ENCODE measurements at regions not wholly inside any gene's neighbourhood (a gene's known extent, or its start where the extent isn't known, plus 50 kb on each side); places are given as distances from the start of the nearest gene placed in this dataset.

- no peak overlapping the region for H3K27ac ChIP-seq (ENCODE audit: low read depth, low read length)
- no peak overlapping the region for H2BK15ac ChIP-seq (ENCODE audit: low read length)
- H3K23me2 ChIP-seq (ENCODE audit: low read depth, low read length): no peaks in the 10 kb centered on the region; the same call in 1 of the 2 replicates
- H3K79me2 ChIP-seq (ENCODE audit: control insufficient read depth in 1 of 2, insufficient read depth in 2 of 2, low read length in 2 of 2): no peaks in the 10 kb centered on the region
- FAIRE-seq: no peak
- H4K20me1 ChIP-seq (replicated peaks in 1 of 2; ENCODE audit: control insufficient read depth in 1 of 2, insufficient read depth in 2 of 2, low read length in 2 of 2): no peaks in the 10 kb centered on the region
- no peak overlapping the region for H2BK120ac ChIP-seq (replicated peaks; ENCODE audit: low read depth, low read length)
- H3K23ac ChIP-seq (ENCODE audit: insufficient read length): no peak overlapping the region
- no peak for TF ChIP-seq NRF1 (IDR thresholded peaks at IDR 0.05; ENCODE audit: low read depth, low read length)
- no peak for TF ChIP-seq EZH2 (IDR thresholded peaks at IDR 0.05; ENCODE audit: low read depth, low read length, severe bottlenecking)
- TF ChIP-seq CEBPB (IDR thresholded peaks at IDR 0.05; ENCODE audit: low read depth, low read length): no peak
- no peak for TF ChIP-seq POLR2AphosphoS5 (IDR thresholded peaks at IDR 0.05; ENCODE audit: low read depth, low read length)
- TF ChIP-seq ZNF274 (IDR thresholded peaks at IDR 0.05; ENCODE audit: borderline replicate concordance, extremely low read depth, low read length): no peak
- no peak for TF ChIP-seq ATF2 (IDR thresholded peaks at IDR 0.05; ENCODE audit: low read length)
- TF ChIP-seq NANOG (IDR thresholded peaks at IDR 0.05; ENCODE audit: insufficient read depth, low read depth, low read length, poor library complexity, severe bottlenecking): no peak
- no peak for TF ChIP-seq RXRA (IDR thresholded peaks at IDR 0.05; ENCODE audit: insufficient read depth, low read depth, low read length)
- no peak for TF ChIP-seq TBP (IDR thresholded peaks at IDR 0.05; ENCODE audit: low read depth, low read length)
- TF ChIP-seq PHF8 (conservative IDR thresholded peaks at IDR 0.05; ENCODE audit: low read depth, low read length): no peak
- ChIA-PET CTCF (ENCODE audit: partially characterized antibody) (interaction anchor here (1.0 kb wide), 1 partner anchor 10 kb away, joined by 3 read pairs; no protein-coding TSS in a partner anchor), POLR2A (ENCODE audit: partially characterized antibody) (no interaction called here)
- H3K27me3 ChIP-seq (replicated peaks in 1 of 4; ENCODE audit: control insufficient read depth in 3 of 4, extremely low read depth in 1 of 4, insufficient read depth in 3 of 4, low read length in 3 of 4): peaks cover 0 to 1% (median 0%) of the 10 kb centered on the region in 4 experiments; a peak in 1 of 7 replicates
- no peak overlapping the region for H3K18ac ChIP-seq (ENCODE audit: extremely low read depth, low read length)
- no peaks in the 10 kb centered on the region for H3K36me3 ChIP-seq (ENCODE audit: control insufficient read depth in 2 of 4, insufficient read depth in 4 of 4, low read length in 3 of 4)
- no peak overlapping the region for H3K56ac ChIP-seq (replicated peaks; ENCODE audit: insufficient read length, low read depth, low read length)
- H4K8ac ChIP-seq (ENCODE audit: extremely low read depth, insufficient read depth, low read length): no peak overlapping the region
- no peaks in the 10 kb centered on the region for H3K9me3 ChIP-seq (ENCODE audit: insufficient read depth in 2 of 2, low read depth in 1 of 2, low read length in 1 of 2)
- no peak overlapping the region for H3K9ac ChIP-seq (replicated peaks in 1 of 4; ENCODE audit: extremely low read depth in 1 of 4, low read depth in 3 of 4, low read length in 3 of 4)
- no peak overlapping the region for H3K14ac ChIP-seq (ENCODE audit: insufficient read length)
- DNase-seq (ENCODE audit: low read depth in 1 of 2, low spot score in 2 of 2): no peak
- no peak overlapping the region for H2AFZ ChIP-seq (ENCODE audit: low read length)
- H3K4ac ChIP-seq (replicated peaks; ENCODE audit: insufficient read length, low read depth, low read length): no peak overlapping the region
- no peak overlapping the region for H2BK20ac ChIP-seq (ENCODE audit: low read length)
- H3K4me3 ChIP-seq (ENCODE audit: extremely low read depth in 1 of 4, insufficient read depth in 2 of 4, low read depth in 3 of 4, low read length in 4 of 4): no peak overlapping the region
- no peak overlapping the region for H4K91ac ChIP-seq (replicated peaks; ENCODE audit: insufficient read length, low read length)
- no peaks in the 10 kb centered on the region for H3K4me1 ChIP-seq (replicated peaks in 1 of 4; ENCODE audit: control insufficient read depth in 3 of 4, insufficient read depth in 4 of 4, low read length in 3 of 4)
- no peak overlapping the region for H2BK12ac ChIP-seq (ENCODE audit: low read depth, low read length)
- H4K5ac ChIP-seq (ENCODE audit: insufficient read length, low read depth, low read length): no peak overlapping the region
- no peaks in the 10 kb centered on the region for H3K79me1 ChIP-seq (ENCODE audit: low read depth, low read length)
- H2BK5ac ChIP-seq (ENCODE audit: low read depth, low read length): no peak overlapping the region
- H2AK5ac ChIP-seq (ENCODE audit: low read depth, low read length): no peak overlapping the region
- no peak overlapping the region for H3K4me2 ChIP-seq (ENCODE audit: insufficient read depth in 1 of 2, low read depth in 2 of 2, low read length in 2 of 2)
These were observed 530.7 kb upstream of the MAP3K7 start for GRCh38 chr6:91117550-91117949.

Measured in H1 (cell line).